H1 (cell line): ENCODE measurements at regions not wholly inside any gene's neighbourhood (a gene's known extent, or its start where the extent isn't known, plus 50 kb on each side); places are given as distances from the start of the nearest gene placed in this dataset.

Source experiments
- CEBPB ChIP-seq: IDR thresholded peaks from 2 replicates; pipeline ENCODE4 v1.6.1; 2012; ENCODE audit warnings: low read depth, low read length
- POLR2A ChIP-seq, 2 experiments: IDR thresholded peaks; 1 replicate in 1 of 2; 2 replicates in 1 of 2; pipeline ENCODE4 v1.6.1; 2011; ENCODE audit warnings: low read depth in 2 of 2, low read length in 2 of 2, mild to moderate bottlenecking in 2 of 2; ENCODE audit errors: control extremely low read depth in 1 of 2

DNA sequence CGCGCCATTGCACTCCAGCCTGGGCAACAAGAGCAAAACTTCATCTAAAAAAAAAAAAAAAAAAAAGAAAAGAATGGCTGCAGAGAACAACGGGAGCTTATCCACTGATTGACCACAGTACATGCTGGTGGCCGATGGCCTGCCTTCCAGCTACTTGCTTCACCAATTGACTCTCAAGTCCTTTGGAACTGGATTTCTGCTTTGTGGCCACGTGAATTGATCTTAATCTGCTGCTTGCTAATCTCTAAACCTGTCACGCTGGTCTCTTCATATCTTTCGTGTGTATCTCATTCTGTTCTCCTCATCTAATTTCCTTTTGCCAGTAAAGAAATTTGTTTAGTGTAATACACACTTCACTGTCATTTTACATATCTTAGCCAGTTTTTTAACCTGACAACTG, 512.5 kb upstream of the CNTNAP5 start:
- TF ChIP-seq CEBPB (no peak), POLR2A (IDR thresholded peaks at IDR 0.05; ENCODE audit: control extremely low read depth in 1 of 2, low read depth in 2 of 2, low read length in 2 of 2) (no peak)
